ENCODE measurements at regions not wholly inside any gene's neighbourhood (a gene's known extent, or its start where the extent isn't known, plus 50 kb on each side); places are given as distances from the start of the nearest gene placed in this dataset.

GRCh38 chr3:74435631-74436030, 178.8 kb downstream of the CNTN3 start:
- no peak overlapping the region for H3K4me3 ChIP-seq
- no peak overlapping the region for H3K9ac ChIP-seq
- H3K27me3 ChIP-seq = no peaks in the 10 kb centered on the region
- H3K27ac ChIP-seq = no peak overlapping the region
- no peaks in the 10 kb centered on the region for H3K36me3 ChIP-seq
- H3K4me1 ChIP-seq = no peaks in the 10 kb centered on the region
- TF ChIP-seq Cebpa-rat (IDR thresholded peaks at IDR 0.05) = no peak
- H4K20me1 ChIP-seq = no peaks in the 10 kb centered on the region
- no peaks in the 10 kb centered on the region for H3K9me3 ChIP-seq
- H3K4me2 ChIP-seq = no peak overlapping the region

- TF ChIP-seq Cebpa-rat (IDR thresholded peaks at IDR 0.05) = no peak
- Histone ChIP-seq H3K4me1 (no peaks in the 10 kb centered on the region), H3K4me3 (no peak overlapping the region), H3K9me3 (no peaks in the 10 kb centered on the region), H3K27me3 (no peaks in the 10 kb centered on the region), H3K4me2 (no peak overlapping the region), H3K27ac (no peak overlapping the region), H3K36me3 (no peaks in the 10 kb centered on the region), H3K9ac (no peak overlapping the region), H4K20me1 (no peaks in the 10 kb centered on the region)
Observed at GRCh38 chr3:74434406-74434805, 180.1 kb downstream of the CNTN3 start.

- no peaks in the 10 kb centered on the region for H3K4me1 ChIP-seq
- TF ChIP-seq Cebpa-rat (IDR thresholded peaks at IDR 0.05) = no peak
- H3K4me2 ChIP-seq = no peak overlapping the region
- H3K9ac ChIP-seq = no peak overlapping the region
- H3K4me3 ChIP-seq = no peak overlapping the region
- no peaks in the 10 kb centered on the region for H3K27me3 ChIP-seq
- no peak overlapping the region for H3K27ac ChIP-seq
- H3K9me3 ChIP-seq = no peaks in the 10 kb centered on the region
- H4K20me1 ChIP-seq = no peaks in the 10 kb centered on the region
- no peaks in the 10 kb centered on the region for H3K36me3 ChIP-seq
Observed at GRCh38 chr3:74426571-74426970, 187.9 kb downstream of the CNTN3 start.

- H4K20me1 ChIP-seq = no peaks in the 10 kb centered on the region
- TF ChIP-seq Cebpa-rat (IDR thresholded peaks at IDR 0.05) = no peak
- H3K9me3 ChIP-seq = no peaks in the 10 kb centered on the region
- H3K4me1 ChIP-seq = no peaks in the 10 kb centered on the region
- H3K4me3 ChIP-seq = no peak overlapping the region
- H3K9ac ChIP-seq = no peak overlapping the region
- no peak overlapping the region for H3K27ac ChIP-seq
- no peaks in the 10 kb centered on the region for H3K27me3 ChIP-seq
- no peaks in the 10 kb centered on the region for H3K36me3 ChIP-seq
- H3K4me2 ChIP-seq = no peak overlapping the region
Observed at GRCh38 chr3:74423867-74424266, 190.6 kb downstream of the CNTN3 start.

GRCh38 chr3:74420538-74421124, 193.8 kb downstream of the CNTN3 start:
- H3K36me3 ChIP-seq = no peaks in the 10 kb centered on the region
- no peaks in the 10 kb centered on the region for H3K9me3 ChIP-seq
- H3K9ac ChIP-seq = no peak overlapping the region
- no peak overlapping the region for H3K4me3 ChIP-seq
- no peaks in the 10 kb centered on the region for H4K20me1 ChIP-seq
- no peaks in the 10 kb centered on the region for H3K27me3 ChIP-seq
- TF ChIP-seq Cebpa-rat (IDR thresholded peaks at IDR 0.05) = no peak
- no peaks in the 10 kb centered on the region for H3K4me1 ChIP-seq
- no peak overlapping the region for H3K27ac ChIP-seq
- no peak overlapping the region for H3K4me2 ChIP-seq

GRCh38 chr3:74415731-74416130, 198.7 kb downstream of the CNTN3 start:
- Histone ChIP-seq H3K4me2 (no peak overlapping the region), H3K4me3 (no peak overlapping the region), H3K27ac (no peak overlapping the region), H3K9me3 (no peaks in the 10 kb centered on the region), H3K9ac (no peak overlapping the region), H3K4me1 (no peaks in the 10 kb centered on the region), H4K20me1 (no peaks in the 10 kb centered on the region), H3K36me3 (no peaks in the 10 kb centered on the region), H3K27me3 (no peaks in the 10 kb centered on the region)
- TF ChIP-seq Cebpa-rat (IDR thresholded peaks at IDR 0.05) = no peak

GRCh38 chr3:74413547-74414241, 200.8 kb downstream of the CNTN3 start:
- no peak overlapping the region for H3K9ac ChIP-seq

GRCh38 chr3:74410276-74410941, 204.1 kb downstream of the CNTN3 start:
- Histone ChIP-seq H3K27me3 (no peaks in the 10 kb centered on the region), H3K4me1 (no peaks in the 10 kb centered on the region), H4K20me1 (no peaks in the 10 kb centered on the region), H3K4me2 (no peak overlapping the region), H3K27ac (no peak overlapping the region), H3K4me3 (no peak overlapping the region), H3K36me3 (no peaks in the 10 kb centered on the region), H3K9ac (no peak overlapping the region), H3K9me3 (no peaks in the 10 kb centered on the region)
- no peak for TF ChIP-seq Cebpa-rat (IDR thresholded peaks at IDR 0.05)

More at GRCh38 chr3:74413547-74414241, 200.8 kb downstream of the CNTN3 start:
- no peaks in the 10 kb centered on the region for H3K36me3 ChIP-seq
- no peaks in the 10 kb centered on the region for H3K27me3 ChIP-seq
- no peak overlapping the region for H3K27ac ChIP-seq
- H3K4me3 ChIP-seq = no peak overlapping the region
- H4K20me1 ChIP-seq = no peaks in the 10 kb centered on the region
- H3K9me3 ChIP-seq = no peaks in the 10 kb centered on the region
- TF ChIP-seq Cebpa-rat (IDR thresholded peaks at IDR 0.05) = no peak
- no peak overlapping the region for H3K4me2 ChIP-seq
- H3K4me1 ChIP-seq = no peaks in the 10 kb centered on the region

GRCh38 chr3:74409066-74409465, 205.4 kb downstream of the CNTN3 start:
- H3K9me3 ChIP-seq = no peaks in the 10 kb centered on the region
- no peak for TF ChIP-seq Cebpa-rat (IDR thresholded peaks at IDR 0.05)
- no peaks in the 10 kb centered on the region for H3K36me3 ChIP-seq
- H3K9ac ChIP-seq = no peak overlapping the region
- H4K20me1 ChIP-seq = no peaks in the 10 kb centered on the region
- H3K27me3 ChIP-seq = no peaks in the 10 kb centered on the region
- no peak overlapping the region for H3K4me3 ChIP-seq
- H3K4me2 ChIP-seq = no peak overlapping the region
- H3K27ac ChIP-seq = no peak overlapping the region
- no peaks in the 10 kb centered on the region for H3K4me1 ChIP-seq

GRCh38 chr3:74403307-74403706, 211.2 kb downstream of the CNTN3 start:
- Histone ChIP-seq H3K4me2 (no peak overlapping the region), H3K9ac (no peak overlapping the region), H3K27me3 (no peaks in the 10 kb centered on the region), H3K36me3 (no peaks in the 10 kb centered on the region), H3K4me1 (no peaks in the 10 kb centered on the region), H4K20me1 (no peaks in the 10 kb centered on the region), H3K4me3 (no peak overlapping the region), H3K9me3 (no peaks in the 10 kb centered on the region), H3K27ac (no peak overlapping the region)
- no peak for TF ChIP-seq Cebpa-rat (IDR thresholded peaks at IDR 0.05)

Data from BLaER1 (cell line).